Suppressor macrophage treated with lipopolysaccharide for 4 hours (primary cell): ENCODE measurements at regions not wholly inside any gene's neighbourhood (a gene's known extent, or its start where the extent isn't known, plus 50 kb on each side); places are given as distances from the start of the nearest gene placed in this dataset.

Experiments used
- DNase-seq: peaks from one replicate; pipeline ENCODE4 v3.0.0-alpha.2; 2020

GRCh38 chr5:89981878-89982773 is 427.4 kb downstream of the CETN3 start:
- no peak for DNase-seq

- DNase-seq: no peak
These were observed 428.5 kb downstream of the CETN3 start for GRCh38 chr5:89981021-89981420.

- no peak for DNase-seq
These were observed 436.0 kb downstream of the CETN3 start for GRCh38 chr5:89973516-89973915.

- DNase-seq: no peak
These were observed 436.7 kb downstream of the CETN3 start for GRCh38 chr5:89972901-89973300.

- DNase-seq: no peak
These were observed 440.6 kb downstream of the CETN3 start for GRCh38 chr5:89968958-89969381.

- DNase-seq: peak; percentile 66
These were observed 441.6 kb downstream of the CETN3 start for GRCh38 chr5:89967771-89968444.

- no peak for DNase-seq
These were observed 452.7 kb downstream of the CETN3 start for GRCh38 chr5:89956838-89957237.

- no peak for DNase-seq
These were observed 454.6 kb downstream of the CETN3 start for GRCh38 chr5:89954916-89955315.

- no peak for DNase-seq
These were observed 457.7 kb downstream of the CETN3 start for GRCh38 chr5:89951876-89952275.

GRCh38 chr5:89950234-89950633 is 459.3 kb downstream of the CETN3 start:
- DNase-seq: no peak

GRCh38 chr5:89948977-89949376 is 460.6 kb downstream of the CETN3 start:
- DNase-seq: no peak

- no peak for DNase-seq
These were observed 462.6 kb downstream of the CETN3 start for GRCh38 chr5:89946916-89947315.

- DNase-seq: no peak
These were observed 463.0 kb downstream of the CETN3 start for GRCh38 chr5:89946508-89946907.

- DNase-seq: no peak
These were observed 467.4 kb downstream of the CETN3 start for GRCh38 chr5:89942171-89942570.

GRCh38 chr5:89936576-89936975 is 473.0 kb downstream of the CETN3 start:
- no peak for DNase-seq

- DNase-seq: no peak
These were observed 475.5 kb downstream of the CETN3 start for GRCh38 chr5:89934069-89934468.

- no peak for DNase-seq
These were observed 476.8 kb downstream of the CETN3 start for GRCh38 chr5:89932771-89933181.

- DNase-seq: peak; percentile 1
These were observed 478.8 kb downstream of the CETN3 start for GRCh38 chr5:89930591-89931392.

GRCh38 chr5:89929834-89930233 is 479.7 kb downstream of the CETN3 start:
- no peak for DNase-seq

- DNase-seq: no peak
These were observed 480.4 kb downstream of the CETN3 start for GRCh38 chr5:89929173-89929572.

- no peak for DNase-seq
These were observed 487.4 kb downstream of the CETN3 start for GRCh38 chr5:89922161-89922560.

- DNase-seq: no peak
These were observed 492.4 kb downstream of the CETN3 start for GRCh38 chr5:89917112-89917511.

- DNase-seq: no peak
These were observed 493.4 kb downstream of the CETN3 start for GRCh38 chr5:89916131-89916530.
